ENCODE measurements at regions not wholly inside any gene's neighbourhood (a gene's known extent, or its start where the extent isn't known, plus 50 kb on each side); places are given as distances from the start of the nearest gene placed in this dataset.

DNA sequence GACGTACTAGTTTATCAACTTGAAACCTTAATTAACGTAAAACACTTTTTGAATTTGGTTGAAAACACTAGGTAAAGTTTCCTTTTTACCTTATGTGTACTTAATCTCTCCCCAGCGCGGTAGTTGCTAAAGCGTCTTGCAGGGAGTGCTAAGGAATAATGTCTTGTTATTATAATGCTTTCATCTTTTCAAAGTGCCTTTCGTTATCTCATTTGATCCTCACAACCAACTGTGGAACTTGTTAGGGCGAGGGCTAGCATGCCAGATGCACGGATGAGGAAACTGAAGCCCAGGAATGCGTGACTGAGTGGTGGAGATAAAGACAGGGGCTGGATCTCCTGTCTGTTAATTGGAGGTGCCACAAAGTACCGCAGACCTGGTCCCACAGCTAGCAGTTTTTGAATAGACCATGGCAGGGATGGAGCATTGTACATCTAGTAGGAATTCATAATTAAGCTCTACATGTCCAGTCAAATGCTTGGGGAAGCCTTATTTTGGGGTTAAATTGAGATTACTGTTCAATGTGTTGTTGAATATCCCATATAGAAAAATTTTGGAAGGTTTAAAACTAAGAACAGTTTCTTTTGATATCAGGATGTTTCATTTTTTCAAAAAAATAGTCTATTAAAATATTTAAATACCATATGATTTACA lies 234.3 kb downstream of the SH2D4B start:
- CTCF ChIA-PET (ENCODE audit: low intra/inter-chr PET ratio, low total read pairs) = no interaction called here
- WGBS (ENCODE audit: low lambda C conversion rate) = 31% methylated on average over 10 of the region's 10 CpGs
- no TSS peak for BruUV-seq (replicated peaks)
- Histone ChIP-seq H3K9ac (ENCODE audit: insufficient read depth, low read depth, low read length) (no peak overlapping the region), H4K20me1 (ENCODE audit: insufficient read depth, low read length) (no peaks in the 10 kb centered on the region), H3K36me3 (replicated peaks in 1 of 2; ENCODE audit: control insufficient read depth in 1 of 2, insufficient read depth in 2 of 2, low read length in 2 of 2) (no peaks in the 10 kb centered on the region), H3K27me3 (ENCODE audit: control insufficient read depth in 1 of 2, insufficient read depth in 2 of 2, low read length in 2 of 2) (no peaks in the 10 kb centered on the region; a peak in 1 of 5 replicates), H2AFZ (ENCODE audit: low read length) (no peak overlapping the region), H3K4me3 (replicated peaks in 1 of 3; ENCODE audit: insufficient read depth in 1 of 3, low read depth in 2 of 3, low read length in 3 of 3) (no peak overlapping the region), H3K4me2 (ENCODE audit: low read depth, low read length) (no peak overlapping the region), H3K9me3 (ENCODE audit: low read length) (no peaks in the 10 kb centered on the region), H3K79me2 (ENCODE audit: insufficient read depth, low read length) (no peaks in the 10 kb centered on the region), H3K4me1 (ENCODE audit: insufficient read depth, low read length) (no peaks in the 10 kb centered on the region), H3K27ac (ENCODE audit: extremely low read length, insufficient read depth, low read length) (no peak overlapping the region)
- TF ChIP-seq ZNF660 (CRISPR knock-in tag; IDR thresholded peaks at IDR 0.05; ENCODE audit: borderline replicate concordance, low read depth) = no peak
- in situ Hi-C loops (cut with HindIII; ENCODE audit: extremely low pct_ligation_motif_present, low pct_unique_long_range_greater_than_20kb) = no loop called here
- POLR2A ChIA-PET = no interaction called here
- intact Hi-C loops (cut with micrococcal nuclease; ENCODE audit: unreplicated experiment) = no loop called here
- FAIRE-seq (no peak), ATAC-seq (no peak), DNase-seq (ENCODE audit: low spot score) (no peak)

GRCh38 chr10:80772596-80772995 lies 234.9 kb downstream of the SH2D4B start:
- no TSS peak for BruUV-seq (replicated peaks)
- CTCF ChIA-PET (ENCODE audit: low intra/inter-chr PET ratio, low total read pairs) = no interaction called here
- no peak overlapping the region for H3K4me3 ChIP-seq (replicated peaks in 1 of 3; ENCODE audit: insufficient read depth in 1 of 3, low read depth in 2 of 3, low read length in 3 of 3)
- no peaks in the 10 kb centered on the region for H3K36me3 ChIP-seq (replicated peaks in 1 of 2; ENCODE audit: control insufficient read depth in 1 of 2, insufficient read depth in 2 of 2, low read length in 2 of 2)
- 33% methylated on average over 3 of the region's 3 CpGs for WGBS (ENCODE audit: low lambda C conversion rate)
- intact Hi-C loops (cut with micrococcal nuclease; ENCODE audit: unreplicated experiment) (no loop called here), in situ Hi-C loops (cut with HindIII; ENCODE audit: extremely low pct_ligation_motif_present, low pct_unique_long_range_greater_than_20kb) (no loop called here)
- H3K4me1 ChIP-seq (ENCODE audit: insufficient read depth, low read length) = no peaks in the 10 kb centered on the region
- H3K27ac ChIP-seq (ENCODE audit: extremely low read length, insufficient read depth, low read length) = no peak overlapping the region
- no peak overlapping the region for H3K9ac ChIP-seq (ENCODE audit: insufficient read depth, low read depth, low read length)
- ATAC-seq (no peak), FAIRE-seq (no peak), DNase-seq (ENCODE audit: low spot score) (no peak)
- H3K4me2 ChIP-seq (ENCODE audit: low read depth, low read length) = no peak overlapping the region
- no peaks in the 10 kb centered on the region for H3K79me2 ChIP-seq (ENCODE audit: insufficient read depth, low read length)
- no peaks in the 10 kb centered on the region for H3K9me3 ChIP-seq (ENCODE audit: low read length)
- POLR2A ChIA-PET = no interaction called here
- no peak overlapping the region for H2AFZ ChIP-seq (ENCODE audit: low read length)
- no peaks in the 10 kb centered on the region for H4K20me1 ChIP-seq (ENCODE audit: insufficient read depth, low read length)
- TF ChIP-seq, protein P1, sequence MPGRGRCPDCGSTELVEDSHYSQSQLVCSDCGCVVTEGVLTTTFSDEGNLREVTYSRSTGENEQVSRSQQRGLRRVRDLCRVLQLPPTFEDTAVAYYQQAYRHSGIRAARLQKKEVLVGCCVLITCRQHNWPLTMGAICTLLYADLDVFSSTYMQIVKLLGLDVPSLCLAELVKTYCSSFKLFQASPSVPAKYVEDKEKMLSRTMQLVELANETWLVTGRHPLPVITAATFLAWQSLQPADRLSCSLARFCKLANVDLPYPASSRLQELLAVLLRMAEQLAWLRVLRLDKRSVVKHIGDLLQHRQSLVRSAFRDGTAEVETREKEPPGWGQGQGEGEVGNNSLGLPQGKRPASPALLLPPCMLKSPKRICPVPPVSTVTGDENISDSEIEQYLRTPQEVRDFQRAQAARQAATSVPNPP (CRISPR knock-in tag; IDR thresholded peaks at IDR 0.05) = no peak
- TF ChIP-seq ZNF264 (CRISPR knock-in tag; IDR thresholded peaks at IDR 0.05) = no peak
- TF ChIP-seq SOX13 (IDR thresholded peaks at IDR 0.05) = no peak
- TF ChIP-seq SOX13 (CRISPR knock-in tag; conservative IDR thresholded peaks at IDR 0.05 in 1 of 2, IDR thresholded peaks at IDR 0.05 in 1 of 2) = no peak
- TF ChIP-seq RCOR2 (CRISPR knock-in tag; IDR thresholded peaks at IDR 0.05) = no peak
- H3K27me3 ChIP-seq (ENCODE audit: control insufficient read depth in 1 of 2, insufficient read depth in 2 of 2, low read length in 2 of 2) = no peaks in the 10 kb centered on the region; a peak in 1 of 5 replicates

Data from HepG2 (cell line).